RWPE1 (cell line): ENCODE measurements at regions not wholly inside any gene's neighbourhood (a gene's known extent, or its start where the extent isn't known, plus 50 kb on each side); places are given as distances from the start of the nearest gene placed in this dataset.
A peak's percentile ranks its signal among the peaks of the same experiment; 100 is the strongest.

Source experiments
- CTCF ChIA-PET: fragments of 350-600 bp; sonication (Branson Sonifier 250); formaldehyde crosslinking; extraction: SDS; loops from one replicate; lab custom pipeline; 2021; lab: Yijun Ruan, JAX
- POLR2A ChIA-PET: fragments of 400-600 bp; formaldehyde crosslinking; extraction: SDS; loops from one replicate; lab custom pipeline; 2020; ENCODE audit warnings: antibody characterized with exemption; ENCODE audit not compliant: low non-redundant PET; lab: Yijun Ruan, JAX
- DNase-seq: peaks from one replicate; pipeline ENCODE4 v3.0.0; 2012; ENCODE audit warnings: low spot score
- H3K27ac ChIP-seq: fragments of 450-650 bp; 2 replicates; pipeline ENCODE4 v1.5.1; 2017
- CTCF ChIP-seq: fragments of 450-650 bp; conservative IDR thresholded peaks from 2 replicates; pipeline ENCODE4 v1.5.1; 2017; ENCODE audit warnings: low read depth, mild to moderate bottlenecking

DNA sequence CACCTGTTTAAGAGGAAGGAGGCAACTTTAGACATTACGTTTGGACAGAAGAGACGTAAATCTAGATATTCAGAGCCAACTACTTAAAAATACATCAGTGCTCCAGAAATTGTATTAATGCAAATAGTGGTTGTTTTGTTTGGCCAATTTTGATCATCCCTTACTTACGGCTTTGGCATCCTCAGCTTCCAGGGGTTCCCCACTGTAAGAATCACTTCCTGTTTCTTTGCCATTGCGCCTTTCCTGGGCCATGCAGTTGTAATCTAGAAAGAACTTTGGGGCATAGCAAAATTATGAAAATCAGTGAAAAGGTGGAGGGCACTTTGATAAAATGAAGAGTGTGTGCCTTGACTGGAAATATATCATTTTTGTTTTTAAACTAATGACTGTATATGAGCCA is 537.2 kb upstream of the TLE4 start:
- POLR2A ChIA-PET = no interaction called here
- CTCF ChIA-PET = no interaction called here
- no peak for DNase-seq
- TF ChIP-seq CTCF = no peak
- no peak overlapping the region for H3K27ac ChIP-seq

- TF ChIP-seq CTCF = no peak
- no peak for DNase-seq
- POLR2A ChIA-PET = interaction anchor here (0.5 kb wide), 1 partner anchor 281 kb away, joined by 3 read pairs; no protein-coding TSS in a partner anchor
- no peak overlapping the region for H3K27ac ChIP-seq
- CTCF ChIA-PET = interaction anchor here (0.6 kb wide), 2 partner anchors 88 to 217 kb away, joined by 3 read pairs; no protein-coding TSS in a partner anchor
Measured at GRCh38 chr9:79037338-79037737, 534.4 kb upstream of the TLE4 start.

DNA sequence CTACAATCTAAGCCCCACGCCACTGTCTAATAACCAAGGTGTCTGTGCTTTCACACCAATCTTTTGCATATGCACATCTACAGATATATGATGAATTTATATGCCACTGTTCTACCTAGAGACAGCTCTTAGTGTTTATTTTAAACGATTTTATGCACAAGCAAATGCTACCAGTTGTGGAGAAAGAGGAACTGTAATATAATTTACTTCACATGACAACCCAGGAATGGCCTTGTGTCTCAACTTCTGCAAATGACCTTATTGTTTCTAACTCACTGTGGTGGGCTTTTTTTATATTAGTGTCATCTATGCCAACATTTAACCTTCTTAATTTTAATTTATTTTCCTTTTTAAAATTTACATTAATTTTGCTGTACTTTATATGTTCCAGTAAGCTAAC is 531.1 kb upstream of the TLE4 start:
- no peak for TF ChIP-seq CTCF
- ChIA-PET POLR2A (no interaction called here), CTCF (interaction anchor here (0.7 kb wide), 1 partner anchor 79 kb away, joined by 3 read pairs; no protein-coding TSS in a partner anchor)
- DNase-seq = no peak
- H3K27ac ChIP-seq = no peak overlapping the region

DNA sequence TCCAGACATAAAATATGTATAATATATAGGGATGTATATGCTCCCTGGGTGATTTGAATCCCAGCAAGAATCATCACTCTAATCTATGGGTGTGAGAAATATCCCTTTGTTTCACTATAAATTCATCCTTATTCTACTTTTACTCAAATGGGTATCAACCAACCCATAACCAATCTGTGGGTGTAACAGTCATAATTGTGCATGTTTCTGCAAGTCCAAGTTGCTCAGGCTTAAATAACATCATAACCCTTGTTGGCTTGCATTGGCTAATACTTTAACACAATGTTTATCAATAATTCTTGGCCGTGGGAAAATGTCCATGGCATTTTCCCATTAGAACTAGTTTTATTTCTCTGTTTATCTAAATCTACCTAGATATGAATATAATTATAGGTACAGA is 530.5 kb upstream of the TLE4 start:
- ChIA-PET CTCF (interaction anchor here (0.7 kb wide), 1 partner anchor 79 kb away, joined by 3 read pairs; no protein-coding TSS in a partner anchor), POLR2A (no interaction called here)
- DNase-seq = peak; percentile 34
- no peak for TF ChIP-seq CTCF
- H3K27ac ChIP-seq = no peak overlapping the region

DNA sequence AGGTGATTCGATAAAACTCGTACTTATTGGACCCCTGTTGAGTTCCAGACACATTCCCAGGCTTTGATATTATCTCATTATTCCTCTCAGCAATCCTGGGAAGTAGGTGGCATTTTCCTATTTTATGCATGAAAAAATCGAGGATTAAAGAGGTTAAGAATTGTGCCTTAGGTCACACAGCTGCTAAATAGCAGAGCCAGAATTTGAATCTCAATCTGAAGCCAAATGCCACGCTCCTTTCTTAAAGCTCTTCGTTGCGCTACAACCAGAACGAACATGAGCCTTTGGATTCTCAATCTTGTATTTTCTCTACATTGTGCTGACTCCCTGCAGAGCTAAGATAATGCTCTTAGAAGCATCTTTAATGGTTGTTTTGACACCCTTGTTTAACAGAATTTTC is 527.8 kb upstream of the TLE4 start:
- DNase-seq = no peak
- ChIA-PET CTCF (interaction anchor here (0.7 kb wide), 1 partner anchor 96 kb away, joined by 3 read pairs; no protein-coding TSS in a partner anchor), POLR2A (no interaction called here)
- H3K27ac ChIP-seq = no peak overlapping the region
- TF ChIP-seq CTCF = no peak

GRCh38 chr9:79046401-79046800 is 525.4 kb upstream of the TLE4 start:
- no peak for DNase-seq
- ChIA-PET CTCF (no interaction called here), POLR2A (interaction anchor here (0.6 kb wide), 1 partner anchor 45 kb away, joined by 3 read pairs; no protein-coding TSS in a partner anchor)
- no peak overlapping the region for H3K27ac ChIP-seq
- TF ChIP-seq CTCF = no peak

DNA sequence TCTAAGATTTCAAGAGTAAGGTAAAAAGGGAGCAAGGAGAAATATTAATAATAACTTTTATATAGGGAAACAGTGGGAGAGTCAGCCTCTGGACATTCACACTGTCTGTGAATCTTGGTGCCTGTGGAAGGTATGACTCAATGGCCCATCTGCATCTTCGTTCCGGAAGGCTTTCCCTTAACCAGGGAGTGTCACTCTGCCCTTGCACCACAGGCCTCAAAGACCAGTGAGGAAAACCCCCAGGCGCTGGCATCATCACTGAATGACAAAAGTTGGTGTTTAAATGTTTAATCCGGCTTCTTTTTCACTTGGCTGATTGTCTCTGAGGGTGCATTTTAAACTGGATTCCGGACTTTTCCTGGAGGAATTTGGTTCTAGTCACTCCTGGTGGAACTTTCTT is 522.4 kb upstream of the TLE4 start:
- no peak for TF ChIP-seq CTCF
- no peak overlapping the region for H3K27ac ChIP-seq
- DNase-seq = no peak
- ChIA-PET POLR2A (no interaction called here), CTCF (interaction anchor here (1.8 kb wide), 1 partner anchor 11 kb away, joined by 5 read pairs; no protein-coding TSS in a partner anchor)
